ENCODE measurements at regions not wholly inside any gene's neighbourhood (a gene's known extent, or its start where the extent isn't known, plus 50 kb on each side); places are given as distances from the start of the nearest gene placed in this dataset.

GRCh38 chr6:22042706-22043105, 254.1 kb downstream of the PRL start:
- Histone ChIP-seq H3K9me2 (ENCODE audit: insufficient read depth, low read length) (no peaks in the 10 kb centered on the region), H3K4me1 (ENCODE audit: insufficient read depth, low read length, poor library complexity, severe bottlenecking) (no peaks in the 10 kb centered on the region), H3K27ac (ENCODE audit: low read depth, low read length, poor library complexity, severe bottlenecking) (no peak overlapping the region), H3K79me2 (ENCODE audit: insufficient read depth, low read depth, low read length) (no peaks in the 10 kb centered on the region), H3K4me2 (ENCODE audit: low read length) (no peak overlapping the region), H4K20me1 (ENCODE audit: insufficient read depth, low read length) (no peaks in the 10 kb centered on the region), H3K4me3 (ENCODE audit: low read depth, low read length, poor library complexity, severe bottlenecking) (no peak overlapping the region), H2AFZ (ENCODE audit: low read length) (no peak overlapping the region), H3K36me3 (ENCODE audit: insufficient read depth, low read length) (no peaks in the 10 kb centered on the region), H3K9me3 (ENCODE audit: low read length) (no peaks in the 10 kb centered on the region)
- DNase-seq (ENCODE audit: low spot score), result no peak
- intact Hi-C loops (cut with micrococcal nuclease; ENCODE audit: unreplicated experiment), result no loop called here
- ChIA-PET POLR2A (no interaction called here), CTCF (ENCODE audit: unreplicated experiment) (no interaction called here)
- BruUV-seq (replicated peaks), result no TSS peak
- TF ChIP-seq EZH2phosphoT487 (IDR thresholded peaks at IDR 0.05; ENCODE audit: borderline replicate concordance, low read depth, low read length) (no peak), CTCF (conservative IDR thresholded peaks at IDR 0.05; ENCODE audit: low read length) (no peak)

GRCh38 chr6:22043284-22043962, 253.4 kb downstream of the PRL start:
- ChIA-PET CTCF (ENCODE audit: unreplicated experiment) (no interaction called here), POLR2A (no interaction called here)
- DNase-seq (ENCODE audit: low spot score), result no peak
- Histone ChIP-seq H3K9me3 (ENCODE audit: low read length) (no peaks in the 10 kb centered on the region), H3K4me3 (ENCODE audit: low read depth, low read length, poor library complexity, severe bottlenecking) (no peak overlapping the region), H3K4me2 (ENCODE audit: low read length) (no peak overlapping the region; the same call in 1 of the 2 replicates), H3K79me2 (ENCODE audit: insufficient read depth, low read depth, low read length) (no peaks in the 10 kb centered on the region), H3K4me1 (ENCODE audit: insufficient read depth, low read length, poor library complexity, severe bottlenecking) (no peaks in the 10 kb centered on the region), H2AFZ (ENCODE audit: low read length) (no peak overlapping the region), H3K36me3 (ENCODE audit: insufficient read depth, low read length) (no peaks in the 10 kb centered on the region), H3K27ac (ENCODE audit: low read depth, low read length, poor library complexity, severe bottlenecking) (no peak overlapping the region), H3K9me2 (ENCODE audit: insufficient read depth, low read length) (no peaks in the 10 kb centered on the region), H4K20me1 (ENCODE audit: insufficient read depth, low read length) (no peaks in the 10 kb centered on the region)
- no peak for TF ChIP-seq EZH2phosphoT487 (IDR thresholded peaks at IDR 0.05; ENCODE audit: borderline replicate concordance, low read depth, low read length)
- no peak for TF ChIP-seq CTCF (conservative IDR thresholded peaks at IDR 0.05; ENCODE audit: low read length)
- no TSS peak for BruUV-seq (replicated peaks)
- intact Hi-C loops (cut with micrococcal nuclease; ENCODE audit: unreplicated experiment), result no loop called here

GRCh38 chr6:22045261-22045912, 251.4 kb downstream of the PRL start:
- Histone ChIP-seq H3K36me3 (ENCODE audit: insufficient read depth, low read length) (no peaks in the 10 kb centered on the region), H4K20me1 (ENCODE audit: insufficient read depth, low read length) (no peaks in the 10 kb centered on the region), H2AFZ (ENCODE audit: low read length) (no peak overlapping the region), H3K27ac (ENCODE audit: low read depth, low read length, poor library complexity, severe bottlenecking) (no peak overlapping the region), H3K4me1 (ENCODE audit: insufficient read depth, low read length, poor library complexity, severe bottlenecking) (no peaks in the 10 kb centered on the region), H3K79me2 (ENCODE audit: insufficient read depth, low read depth, low read length) (no peaks in the 10 kb centered on the region), H3K4me2 (ENCODE audit: low read length) (no peak overlapping the region), H3K9me2 (ENCODE audit: insufficient read depth, low read length) (no peaks in the 10 kb centered on the region), H3K9me3 (ENCODE audit: low read length) (no peaks in the 10 kb centered on the region), H3K4me3 (ENCODE audit: low read depth, low read length, poor library complexity, severe bottlenecking) (no peak overlapping the region)
- intact Hi-C loops (cut with micrococcal nuclease; ENCODE audit: unreplicated experiment), result no loop called here
- POLR2A ChIA-PET, result no interaction called here
- no peak for TF ChIP-seq EZH2phosphoT487 (IDR thresholded peaks at IDR 0.05; ENCODE audit: borderline replicate concordance, low read depth, low read length)
- no peak for TF ChIP-seq CTCF (conservative IDR thresholded peaks at IDR 0.05; ENCODE audit: low read length)
- DNase-seq (ENCODE audit: low spot score), result no peak
- no TSS peak for BruUV-seq (replicated peaks)
- CTCF ChIA-PET (ENCODE audit: unreplicated experiment), result no interaction called here
